GM12878 (cell line): ENCODE measurements at regions not wholly inside any gene's neighbourhood (a gene's known extent, or its start where the extent isn't known, plus 50 kb on each side); places are given as distances from the start of the nearest gene placed in this dataset.

Source experiments
- ATF2 ChIP-seq: IDR thresholded peaks from 2 replicates; pipeline ENCODE4 v1.6.1; 2012; ENCODE audit warnings: low read length, inconsistent platforms
- BCLAF1 ChIP-seq: fragments of 450-650 bp; IDR thresholded peaks from 2 replicates; pipeline ENCODE4 v1.6.1; 2017; ENCODE audit warnings: antibody characterized with exemption, mild to moderate bottlenecking, moderate library complexity
- CEBPB ChIP-seq, 2 experiments: fragments of 150-350 bp in 1 of 2; IDR thresholded peaks; 2 replicates each; pipeline ENCODE4 v1.6.1; 2012 to 2014; ENCODE audit warnings: low read depth in 2 of 2, low read length in 2 of 2, borderline replicate concordance in 1 of 2, inconsistent platforms in 1 of 2
- CTCF ChIP-seq, 3 experiments: IDR thresholded peaks in 2 of 3; conservative IDR thresholded peaks in 1 of 3; 2 replicates each; pipeline ENCODE4 v1.5.1; 2011; ENCODE audit warnings: low read depth in 3 of 3, low read length in 3 of 3, mild to moderate bottlenecking in 3 of 3, control low read depth in 2 of 3, moderate library complexity in 2 of 3, inconsistent platforms in 1 of 3, mixed read lengths in 1 of 3; ENCODE audit not compliant: control insufficient read depth in 2 of 3, insufficient read depth in 1 of 3; ENCODE audit errors: extremely low read depth in 1 of 3
- EGR1 ChIP-seq, 2 experiments: IDR thresholded peaks; 1 replicate in 1 of 2; 2 replicates in 1 of 2; pipeline ENCODE4 v1.6.1; 2011 to 2012; ENCODE audit warnings: low read depth in 2 of 2, low read length in 2 of 2, borderline replicate concordance in 1 of 2, mild to moderate bottlenecking in 1 of 2, moderate library complexity in 1 of 2
- EZH2 ChIP-seq: IDR thresholded peaks from 2 replicates; pipeline ENCODE4 v1.6.1; 2012; ENCODE audit warnings: low read depth, mild to moderate bottlenecking, control low read depth, inconsistent platforms, low read length, borderline replicate concordance; ENCODE audit not compliant: control insufficient read depth
- NFXL1 ChIP-seq: fragments of 450-650 bp; IDR thresholded peaks from 2 replicates; pipeline ENCODE4 v1.6.1; 2017; ENCODE audit warnings: antibody characterized with exemption, mild to moderate bottlenecking, borderline replicate concordance
- NFYB ChIP-seq: IDR thresholded peaks from 2 replicates; pipeline ENCODE4 v1.6.1; 2011; ENCODE audit warnings: low read depth, mild to moderate bottlenecking, low read length, improper control_type of control experiment, moderate library complexity; ENCODE audit not compliant: insufficient read depth
- SIN3A ChIP-seq: IDR thresholded peaks from 2 replicates; pipeline ENCODE4 v1.6.1; 2012; ENCODE audit warnings: low read depth, low read length, improper control_type of control experiment
- SUPT20H ChIP-seq: IDR thresholded peaks from 2 replicates; pipeline ENCODE4 v1.6.1; 2011; ENCODE audit warnings: low read depth, mild to moderate bottlenecking, low read length, moderate library complexity, borderline replicate concordance; ENCODE audit not compliant: control insufficient read depth
- YY1 ChIP-seq: IDR thresholded peaks from 2 replicates; pipeline ENCODE4 v1.6.1; 2011; ENCODE audit warnings: low read depth, mild to moderate bottlenecking, low read length
- ZZZ3 ChIP-seq: IDR thresholded peaks from 2 replicates; pipeline ENCODE4 v1.6.1; 2011; ENCODE audit warnings: low read depth; ENCODE audit not compliant: control insufficient read depth, insufficient read length
- TF ChIP-seq, protein P1 (sequence below): fragments of 450-650 bp; IDR thresholded peaks from 2 replicates; pipeline ENCODE4 v1.6.1; 2017; ENCODE audit warnings: mild to moderate bottlenecking, low read depth, inconsistent platforms; ENCODE audit not compliant: poor library complexity, severe bottlenecking

GRCh38 chr6:129773304-129773703, 63.3 kb upstream of the ARHGAP18 start:
- TF ChIP-seq YY1 (no peak), CEBPB (IDR thresholded peaks at IDR 0.05; ENCODE audit: borderline replicate concordance in 1 of 2, low read depth in 2 of 2, low read length in 2 of 2) (no peak), CTCF (IDR thresholded peaks at IDR 0.05 in 2 of 3, conservative IDR thresholded peaks at IDR 0.05 in 1 of 3; ENCODE audit: control insufficient read depth in 2 of 3, extremely low read depth in 1 of 3, insufficient read depth in 1 of 3, low read depth in 3 of 3, low read length in 3 of 3) (no peak), NFYB (no peak), NFXL1 (no peak), EZH2 (no peak), SUPT20H (no peak), SIN3A (no peak), EGR1 (IDR thresholded peaks at IDR 0.05; ENCODE audit: borderline replicate concordance in 1 of 2, low read depth in 2 of 2, low read length in 2 of 2) (no peak), ZZZ3 (no peak), ATF2 (no peak), BCLAF1 (no peak)
- TF ChIP-seq, protein P1, sequence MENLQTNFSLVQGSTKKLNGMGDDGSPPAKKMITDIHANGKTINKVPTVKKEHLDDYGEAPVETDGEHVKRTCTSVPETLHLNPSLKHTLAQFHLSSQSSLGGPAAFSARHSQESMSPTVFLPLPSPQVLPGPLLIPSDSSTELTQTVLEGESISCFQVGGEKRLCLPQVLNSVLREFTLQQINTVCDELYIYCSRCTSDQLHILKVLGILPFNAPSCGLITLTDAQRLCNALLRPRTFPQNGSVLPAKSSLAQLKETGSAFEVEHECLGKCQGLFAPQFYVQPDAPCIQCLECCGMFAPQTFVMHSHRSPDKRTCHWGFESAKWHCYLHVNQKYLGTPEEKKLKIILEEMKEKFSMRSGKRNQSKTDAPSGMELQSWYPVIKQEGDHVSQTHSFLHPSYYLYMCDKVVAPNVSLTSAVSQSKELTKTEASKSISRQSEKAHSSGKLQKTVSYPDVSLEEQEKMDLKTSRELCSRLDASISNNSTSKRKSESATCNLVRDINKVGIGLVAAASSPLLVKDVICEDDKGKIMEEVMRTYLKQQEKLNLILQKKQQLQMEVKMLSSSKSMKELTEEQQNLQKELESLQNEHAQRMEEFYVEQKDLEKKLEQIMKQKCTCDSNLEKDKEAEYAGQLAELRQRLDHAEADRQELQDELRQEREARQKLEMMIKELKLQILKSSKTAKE: no peak
